AG08396 (cell line): ENCODE measurements at regions not wholly inside any gene's neighbourhood (a gene's known extent, or its start where the extent isn't known, plus 50 kb on each side); places are given as distances from the start of the nearest gene placed in this dataset.
"Not testable (repeated sequence)": the region's sequence is repeated elsewhere in the genome, so short reads cannot be mapped to it uniquely, and the experiment has no call there.

Experiments used
- DNase-seq: peaks from one replicate; pipeline ENCODE4 v3.0.0; 2012; ENCODE audit warnings: low spot score, mixed read lengths

- not testable (repeated sequence) for DNase-seq
Measured at GRCh38 chr2:111401270-111402140, 280.8 kb downstream of the BCL2L11 start.

GRCh38 chr2:111402450-111402849 is 281.7 kb downstream of the BCL2L11 start:
- DNase-seq: not testable (repeated sequence)

DNA sequence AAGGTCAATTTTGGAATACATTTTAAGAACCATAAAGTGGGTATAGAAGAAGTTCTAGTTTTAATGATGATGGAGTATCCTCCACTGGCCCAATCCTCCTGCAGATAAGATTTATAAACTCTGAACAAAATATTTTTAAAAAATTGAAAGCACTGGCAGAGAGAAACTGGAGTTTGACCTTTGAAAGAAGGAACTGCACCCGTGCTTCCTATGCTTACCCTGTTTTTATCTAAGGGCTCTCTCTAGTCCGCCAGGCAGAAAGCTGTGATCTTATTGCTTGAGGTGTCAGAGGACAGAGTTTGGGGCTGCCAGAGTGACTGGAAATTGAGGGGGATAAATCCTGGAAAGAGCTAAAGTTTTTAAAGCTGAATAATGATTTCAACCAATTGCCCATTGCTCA is 282.6 kb downstream of the BCL2L11 start:
- DNase-seq: not testable (repeated sequence)

- not testable (repeated sequence) for DNase-seq
Measured at GRCh38 chr2:111406616-111407015, 285.9 kb downstream of the BCL2L11 start.

- not testable (repeated sequence) for DNase-seq
Measured at GRCh38 chr2:111407632-111408194, 287.0 kb downstream of the BCL2L11 start.

- not testable (repeated sequence) for DNase-seq
Measured at GRCh38 chr2:111410868-111411406, 290.2 kb downstream of the BCL2L11 start.

DNA sequence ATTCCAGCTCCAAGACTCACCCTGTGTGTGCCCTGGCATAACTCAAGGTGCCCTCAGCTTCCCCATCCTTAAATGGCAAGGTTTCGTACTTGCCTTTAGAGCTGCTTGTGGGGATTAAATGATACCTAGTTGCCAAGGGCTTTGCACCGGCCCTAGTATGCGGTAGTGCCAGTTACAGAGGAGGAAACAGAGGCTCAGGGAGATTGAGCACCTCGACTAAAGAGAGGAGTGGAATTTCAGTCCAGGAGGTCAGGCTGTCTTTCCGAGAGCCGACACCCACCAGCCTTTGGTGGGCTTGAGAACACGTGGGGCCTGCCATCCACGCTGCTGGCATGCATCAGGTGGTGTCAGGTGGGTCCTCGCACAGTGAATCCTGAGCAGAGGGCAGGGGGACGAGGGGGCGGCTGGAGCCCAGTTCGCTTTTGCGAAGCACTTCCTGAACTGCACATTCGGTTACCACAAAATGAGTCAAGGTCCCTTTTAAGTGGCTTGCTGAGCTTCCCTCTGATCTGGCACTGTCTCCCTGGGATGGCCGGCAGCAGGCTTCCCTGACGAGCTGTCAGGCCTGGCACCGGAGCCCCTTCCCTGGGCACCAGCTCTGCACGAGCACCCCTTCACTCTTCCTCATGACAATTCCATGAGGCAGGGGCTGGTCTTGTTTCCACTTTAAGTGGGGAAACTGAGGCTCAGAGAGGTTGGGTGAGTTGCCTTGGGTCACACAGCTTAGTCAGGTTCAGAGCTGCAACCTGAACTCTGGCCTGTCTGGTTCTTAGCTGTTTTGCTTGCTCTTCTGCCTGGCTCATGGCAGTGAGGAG is 291.4 kb downstream of the BCL2L11 start:
- DNase-seq: not testable (repeated sequence)

DNA sequence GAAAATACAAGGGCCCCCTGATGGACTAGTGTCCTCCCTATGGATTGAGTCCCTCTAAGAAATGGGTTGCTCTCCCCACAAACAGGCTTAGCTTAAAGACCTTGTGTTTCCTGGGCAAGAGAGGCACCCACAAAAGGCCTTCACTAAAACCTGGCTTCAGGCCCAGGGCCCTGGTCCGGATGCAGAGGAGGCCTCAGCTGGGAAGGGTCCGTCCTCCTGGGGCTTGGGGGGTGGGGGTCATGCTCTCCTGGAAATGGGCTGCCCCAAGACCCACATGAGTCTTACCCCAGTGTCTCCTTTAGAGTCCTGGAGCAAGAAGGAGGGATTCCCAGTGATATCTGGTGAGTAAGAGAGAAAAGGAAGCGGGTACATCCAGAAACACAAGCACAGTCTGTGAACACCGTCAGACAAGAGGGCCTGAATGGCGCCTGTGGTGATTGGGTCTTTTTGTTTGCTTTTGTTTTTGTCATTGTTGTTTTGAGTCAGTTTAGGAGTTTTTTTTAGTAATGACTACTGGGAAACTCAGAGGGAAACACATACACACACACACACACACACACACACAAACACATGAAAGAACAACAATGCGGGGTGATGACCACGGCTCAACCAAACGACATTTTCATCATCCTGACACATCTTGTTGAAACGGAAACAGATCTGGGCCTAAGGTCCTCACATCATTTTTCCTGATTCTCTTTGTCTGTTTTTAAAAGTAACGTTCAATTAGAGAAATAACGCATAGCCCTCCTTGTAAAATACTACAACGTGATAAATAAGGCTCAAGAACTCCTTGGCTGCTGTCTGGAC is 292.3 kb downstream of the BCL2L11 start:
- not testable (repeated sequence) for DNase-seq

GRCh38 chr2:111413950-111414349 is 293.2 kb downstream of the BCL2L11 start:
- not testable (repeated sequence) for DNase-seq

- DNase-seq: not testable (repeated sequence)
Measured at GRCh38 chr2:111415765-111416743, 295.3 kb downstream of the BCL2L11 start.

GRCh38 chr2:111417026-111417425 is 296.3 kb downstream of the BCL2L11 start:
- DNase-seq: not testable (repeated sequence)

GRCh38 chr2:111418091-111418875 is 297.6 kb downstream of the BCL2L11 start:
- DNase-seq: peak; percentile 1

DNA sequence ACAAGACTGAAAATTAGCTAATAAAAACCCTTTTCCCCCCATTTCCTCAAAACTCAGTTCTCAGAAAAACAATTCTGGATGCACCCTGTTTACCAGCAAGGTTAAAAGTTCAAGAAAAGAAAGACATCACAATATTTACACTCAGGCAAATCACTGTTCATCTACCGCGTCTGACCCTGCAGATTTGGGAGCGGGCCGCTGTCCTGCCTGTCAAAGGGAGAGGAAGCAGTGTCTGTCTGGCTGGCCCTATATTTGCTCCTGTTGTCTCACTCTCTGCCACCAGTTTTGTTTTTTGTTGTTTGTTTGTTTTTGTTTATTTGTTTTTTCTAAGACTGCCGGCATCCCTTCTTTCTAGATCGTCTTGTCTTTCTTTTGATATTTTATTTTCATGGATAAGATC is 299.4 kb downstream of the BCL2L11 start:
- DNase-seq: not testable (repeated sequence)

DNA sequence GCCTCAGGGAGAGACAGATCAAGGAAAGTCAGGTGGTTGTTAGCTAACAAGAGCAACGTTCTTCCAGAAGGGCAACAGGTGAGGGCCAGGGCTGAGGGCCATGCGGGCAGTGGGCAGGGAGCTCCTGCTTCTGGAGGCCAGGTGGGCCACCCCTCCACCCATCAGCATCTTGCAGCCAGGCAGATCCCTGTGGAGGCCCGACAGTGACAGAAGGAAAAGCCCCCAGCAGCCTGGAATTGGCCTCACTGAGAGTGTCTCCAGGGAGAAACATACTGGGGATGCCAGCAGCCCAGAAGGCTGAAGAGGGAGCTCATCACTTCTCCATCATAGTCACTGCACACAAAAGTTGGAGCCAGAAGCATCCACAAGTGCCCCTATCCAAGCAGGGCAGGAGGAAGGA is 300.1 kb downstream of the BCL2L11 start:
- not testable (repeated sequence) for DNase-seq

DNA sequence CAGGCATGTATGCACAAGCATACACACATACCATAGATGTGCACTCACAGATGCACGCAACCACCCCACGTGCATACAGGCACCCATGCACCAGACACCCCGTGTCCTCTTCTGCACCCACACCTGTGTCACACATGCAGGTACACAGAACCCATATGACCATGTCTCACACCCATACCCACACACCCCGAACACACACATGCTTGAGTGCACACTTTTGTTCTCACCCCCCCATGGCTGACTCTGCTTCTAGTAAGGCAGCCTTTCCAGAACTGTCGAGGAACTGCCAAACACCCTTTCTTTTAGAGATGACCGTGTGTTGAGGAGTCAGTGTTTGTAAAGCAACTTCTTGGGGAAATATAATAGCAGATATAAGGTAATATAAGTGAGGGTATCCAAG is 301.2 kb downstream of the BCL2L11 start:
- DNase-seq: not testable (repeated sequence)

DNA sequence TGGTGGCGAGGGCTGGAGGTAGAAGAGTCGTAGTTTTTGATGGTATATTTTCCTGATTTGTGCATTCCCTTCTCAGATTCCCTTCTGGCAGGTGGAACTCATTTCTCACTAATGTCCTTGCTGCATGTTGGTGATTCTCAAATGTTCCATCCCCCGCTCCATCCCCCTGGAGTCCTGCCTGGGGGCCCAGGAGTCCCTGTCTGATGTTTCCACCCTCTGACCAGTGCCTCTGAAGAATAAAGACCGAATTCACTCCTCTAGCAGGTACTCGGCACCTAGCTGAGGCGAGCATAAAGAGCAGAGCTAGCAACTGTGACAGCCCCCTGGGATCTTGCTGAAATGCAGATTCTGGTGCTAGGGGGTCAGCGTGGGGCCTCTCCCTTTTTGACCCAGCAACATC is 301.8 kb downstream of the BCL2L11 start:
- peak; percentile 0 for DNase-seq

- not testable (repeated sequence) for DNase-seq
Measured at GRCh38 chr2:111423184-111423583, 302.5 kb downstream of the BCL2L11 start.

DNA sequence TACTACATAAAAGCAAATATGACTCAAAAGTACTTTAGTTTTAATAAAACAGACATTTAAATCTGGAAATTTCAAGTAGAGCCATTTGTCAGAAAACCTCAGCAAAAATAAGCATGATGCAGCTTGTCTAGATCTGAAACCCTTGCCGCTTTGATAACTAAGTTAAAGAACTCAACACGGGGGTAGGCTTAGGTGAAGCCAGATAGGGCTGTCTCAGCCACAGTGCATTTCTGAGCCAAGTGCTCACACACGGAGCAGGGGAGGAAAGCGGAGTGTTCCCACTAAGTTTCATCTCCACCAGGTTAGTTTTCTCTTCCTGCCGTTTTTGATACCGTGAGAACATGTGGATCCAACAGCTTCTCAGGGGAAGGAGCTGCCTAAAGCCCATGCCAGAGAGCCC is 303.5 kb downstream of the BCL2L11 start:
- DNase-seq: not testable (repeated sequence)

GRCh38 chr2:111424851-111425309 is 304.2 kb downstream of the BCL2L11 start:
- DNase-seq: not testable (repeated sequence)
